Activated CD4-positive, alpha-beta memory T cell treated with anti-CD3 and anti-CD28 coated beads, Interleukin-2, amount 10 ng/mL, durations not matched to agents 7 days and 5 days (primary cell): ENCODE measurements at regions not wholly inside any gene's neighbourhood (a gene's known extent, or its start where the extent isn't known, plus 50 kb on each side); places are given as distances from the start of the nearest gene placed in this dataset.

ENCODE experiments used
- CTCF ChIA-PET: fragments of 350-600 bp; sonication (Branson Sonifier 250); formaldehyde crosslinking; loops from one replicate; lab custom pipeline; 2021; ENCODE audit warnings: antibody characterized with exemption, inconsistent platforms; lab: Charles Lee
- POLR2A ChIA-PET: fragments of 350-600 bp; sonication (Branson Sonifier 250); formaldehyde crosslinking; loops from one replicate; lab custom pipeline; 2021; ENCODE audit warnings: antibody characterized with exemption; lab: Charles Lee
- DNase-seq: peaks from one replicate; pipeline ENCODE4 v3.0.0-alpha.2; 2020
- H3K27ac Mint-ChIP-seq: one replicate; pipeline ENCODE4 v1.8.0; 2021; ENCODE audit warnings: mild to moderate bottlenecking, mixed read lengths
- H3K27me3 Mint-ChIP-seq: one replicate; pipeline ENCODE4 v1.8.0; 2021; ENCODE audit warnings: mixed read lengths
- H3K36me3 Mint-ChIP-seq: one replicate; pipeline ENCODE4 v1.8.0; 2021; ENCODE audit warnings: low read depth, mixed read lengths
- H3K4me1 Mint-ChIP-seq: one replicate; pipeline ENCODE4 v1.8.0; 2021; ENCODE audit warnings: mixed read lengths
- H3K4me3 Mint-ChIP-seq: one replicate; pipeline ENCODE4 v1.8.0; 2021; ENCODE audit warnings: mild to moderate bottlenecking, mixed read lengths
- H3K9me3 Mint-ChIP-seq: one replicate; pipeline ENCODE4 v1.8.0; 2021; ENCODE audit warnings: mixed read lengths

- ChIA-PET CTCF (no interaction called here), POLR2A (no interaction called here)
- DNase-seq = no peak
- H3K9me3 Mint-ChIP-seq = no peaks in the 10 kb centered on the region
- no peaks in the 10 kb centered on the region for H3K27me3 Mint-ChIP-seq
- no peaks in the 10 kb centered on the region for H3K36me3 Mint-ChIP-seq
- no peak overlapping the region for H3K27ac Mint-ChIP-seq
- H3K4me3 Mint-ChIP-seq = no peak overlapping the region
- H3K4me1 Mint-ChIP-seq = no peaks in the 10 kb centered on the region
Observed at GRCh38 chr1:102631691-102632090, 476.6 kb downstream of the COL11A1 start.

GRCh38 chr1:102630041-102630440, 478.3 kb downstream of the COL11A1 start:
- H3K4me1 Mint-ChIP-seq = no peaks in the 10 kb centered on the region
- no peaks in the 10 kb centered on the region for H3K36me3 Mint-ChIP-seq
- ChIA-PET POLR2A (no interaction called here), CTCF (no interaction called here)
- H3K27ac Mint-ChIP-seq = no peak overlapping the region
- H3K27me3 Mint-ChIP-seq = no peaks in the 10 kb centered on the region
- H3K9me3 Mint-ChIP-seq = peaks cover 2% of the 10 kb centered on the region
- no peak for DNase-seq
- H3K4me3 Mint-ChIP-seq = no peak overlapping the region

- H3K4me3 Mint-ChIP-seq = no peak overlapping the region
- H3K9me3 Mint-ChIP-seq = peaks cover 2% of the 10 kb centered on the region
Observed at GRCh38 chr1:102628109-102628613, 480.2 kb downstream of the COL11A1 start.

GRCh38 chr1:102627145-102627544, 481.2 kb downstream of the COL11A1 start:
- POLR2A ChIA-PET = no interaction called here
- no peak overlapping the region for H3K4me3 Mint-ChIP-seq
- H3K27ac Mint-ChIP-seq = no peak overlapping the region
- no peak for DNase-seq
- peaks cover 2% of the 10 kb centered on the region for H3K9me3 Mint-ChIP-seq
- H3K27me3 Mint-ChIP-seq = no peaks in the 10 kb centered on the region
- H3K4me1 Mint-ChIP-seq = no peaks in the 10 kb centered on the region
- CTCF ChIA-PET = no interaction called here
- no peaks in the 10 kb centered on the region for H3K36me3 Mint-ChIP-seq

More at GRCh38 chr1:102628109-102628613, 480.2 kb downstream of the COL11A1 start:
- no peak for DNase-seq
- ChIA-PET CTCF (no interaction called here), POLR2A (no interaction called here)
- no peaks in the 10 kb centered on the region for H3K27me3 Mint-ChIP-seq
- no peaks in the 10 kb centered on the region for H3K4me1 Mint-ChIP-seq
- H3K27ac Mint-ChIP-seq = no peak overlapping the region
- H3K36me3 Mint-ChIP-seq = no peaks in the 10 kb centered on the region

- no peaks in the 10 kb centered on the region for H3K4me1 Mint-ChIP-seq
- H3K27me3 Mint-ChIP-seq = no peaks in the 10 kb centered on the region
- H3K9me3 Mint-ChIP-seq = no peaks in the 10 kb centered on the region
- CTCF ChIA-PET = no interaction called here
- no peaks in the 10 kb centered on the region for H3K36me3 Mint-ChIP-seq
- no peak for DNase-seq
- POLR2A ChIA-PET = no interaction called here
- H3K27ac Mint-ChIP-seq = no peak overlapping the region
- H3K4me3 Mint-ChIP-seq = no peak overlapping the region
Observed at GRCh38 chr1:102615896-102616295, 492.4 kb downstream of the COL11A1 start.

GRCh38 chr1:102595106-102595505, 513.2 kb downstream of the COL11A1 start:
- no peak overlapping the region for H3K27ac Mint-ChIP-seq
- H3K36me3 Mint-ChIP-seq = no peaks in the 10 kb centered on the region
- H3K27me3 Mint-ChIP-seq = no peaks in the 10 kb centered on the region
- no peaks in the 10 kb centered on the region for H3K4me1 Mint-ChIP-seq
- H3K4me3 Mint-ChIP-seq = no peak overlapping the region
- no peaks in the 10 kb centered on the region for H3K9me3 Mint-ChIP-seq
- POLR2A ChIA-PET = no interaction called here
- CTCF ChIA-PET = no interaction called here
- no peak for DNase-seq

GRCh38 chr1:102593276-102593675, 515.0 kb downstream of the COL11A1 start:
- ChIA-PET CTCF (no interaction called here), POLR2A (no interaction called here)
- no peaks in the 10 kb centered on the region for H3K4me1 Mint-ChIP-seq
- no peaks in the 10 kb centered on the region for H3K27me3 Mint-ChIP-seq
- DNase-seq = no peak
- no peaks in the 10 kb centered on the region for H3K36me3 Mint-ChIP-seq
- H3K27ac Mint-ChIP-seq = no peak overlapping the region
- H3K9me3 Mint-ChIP-seq = no peaks in the 10 kb centered on the region
- H3K4me3 Mint-ChIP-seq = no peak overlapping the region

GRCh38 chr1:102588536-102588935, 519.8 kb downstream of the COL11A1 start:
- POLR2A ChIA-PET = interaction anchor here (0.6 kb wide), 1 partner anchor 24 kb away, joined by 3 read pairs; no protein-coding TSS in a partner anchor
- H3K4me1 Mint-ChIP-seq = no peaks in the 10 kb centered on the region
- no peaks in the 10 kb centered on the region for H3K36me3 Mint-ChIP-seq
- H3K9me3 Mint-ChIP-seq = no peaks in the 10 kb centered on the region
- no peaks in the 10 kb centered on the region for H3K27me3 Mint-ChIP-seq
- H3K4me3 Mint-ChIP-seq = no peak overlapping the region
- DNase-seq = no peak
- no peak overlapping the region for H3K27ac Mint-ChIP-seq
- CTCF ChIA-PET = no interaction called here

- Mint-ChIP-seq H3K4me3 (no peak overlapping the region), H3K9me3 (no peaks in the 10 kb centered on the region), H3K4me1 (no peaks in the 10 kb centered on the region), H3K36me3 (no peaks in the 10 kb centered on the region), H3K27ac (no peak overlapping the region), H3K27me3 (no peaks in the 10 kb centered on the region)
- CTCF ChIA-PET = no interaction called here
- no peak for DNase-seq
- POLR2A ChIA-PET = no interaction called here
Observed at GRCh38 chr1:102586022-102586421, 522.3 kb downstream of the COL11A1 start.

- Mint-ChIP-seq H3K9me3 (no peaks in the 10 kb centered on the region), H3K4me1 (no peaks in the 10 kb centered on the region), H3K4me3 (no peak overlapping the region), H3K36me3 (no peaks in the 10 kb centered on the region), H3K27ac (no peak overlapping the region), H3K27me3 (no peaks in the 10 kb centered on the region)
- CTCF ChIA-PET = interaction anchor here (0.7 kb wide), 1 partner anchor 9 kb away, joined by 3 read pairs; no protein-coding TSS in a partner anchor
- DNase-seq = no peak
- POLR2A ChIA-PET = no interaction called here
Observed at GRCh38 chr1:102580806-102581205, 527.5 kb downstream of the COL11A1 start.

GRCh38 chr1:102578804-102579203, 529.5 kb downstream of the COL11A1 start:
- Mint-ChIP-seq H3K9me3 (no peaks in the 10 kb centered on the region), H3K27me3 (no peaks in the 10 kb centered on the region), H3K4me3 (no peak overlapping the region), H3K27ac (no peak overlapping the region), H3K36me3 (no peaks in the 10 kb centered on the region), H3K4me1 (no peaks in the 10 kb centered on the region)
- POLR2A ChIA-PET = no interaction called here
- CTCF ChIA-PET = no interaction called here
- no peak for DNase-seq

- H3K27me3 Mint-ChIP-seq = no peaks in the 10 kb centered on the region
- ChIA-PET POLR2A (no interaction called here), CTCF (no interaction called here)
- H3K9me3 Mint-ChIP-seq = no peaks in the 10 kb centered on the region
- H3K4me1 Mint-ChIP-seq = no peaks in the 10 kb centered on the region
- H3K4me3 Mint-ChIP-seq = no peak overlapping the region
- no peak overlapping the region for H3K27ac Mint-ChIP-seq
- no peak for DNase-seq
- H3K36me3 Mint-ChIP-seq = no peaks in the 10 kb centered on the region
Observed at GRCh38 chr1:102572637-102573036, 535.7 kb downstream of the COL11A1 start.

- POLR2A ChIA-PET = no interaction called here
- H3K36me3 Mint-ChIP-seq = no peaks in the 10 kb centered on the region
Observed at GRCh38 chr1:102566182-102566581, 542.1 kb downstream of the COL11A1 start.

GRCh38 chr1:102562380-102562779, 545.9 kb downstream of the COL11A1 start:
- H3K4me3 Mint-ChIP-seq = no peak overlapping the region
- H3K27me3 Mint-ChIP-seq = no peaks in the 10 kb centered on the region
- CTCF ChIA-PET = no interaction called here
- no peak for DNase-seq
- H3K36me3 Mint-ChIP-seq = no peaks in the 10 kb centered on the region
- no peaks in the 10 kb centered on the region for H3K9me3 Mint-ChIP-seq
- POLR2A ChIA-PET = no interaction called here
- H3K4me1 Mint-ChIP-seq = no peaks in the 10 kb centered on the region
- no peak overlapping the region for H3K27ac Mint-ChIP-seq

More at GRCh38 chr1:102566182-102566581, 542.1 kb downstream of the COL11A1 start:
- no peak overlapping the region for H3K4me3 Mint-ChIP-seq
- no peaks in the 10 kb centered on the region for H3K27me3 Mint-ChIP-seq
- H3K9me3 Mint-ChIP-seq = no peaks in the 10 kb centered on the region
- CTCF ChIA-PET = no interaction called here
- H3K4me1 Mint-ChIP-seq = no peaks in the 10 kb centered on the region
- no peak for DNase-seq
- H3K27ac Mint-ChIP-seq = no peak overlapping the region
